ENCODE measurements at regions not wholly inside any gene's neighbourhood (a gene's known extent, or its start where the extent isn't known, plus 50 kb on each side); places are given as distances from the start of the nearest gene placed in this dataset.

DNA sequence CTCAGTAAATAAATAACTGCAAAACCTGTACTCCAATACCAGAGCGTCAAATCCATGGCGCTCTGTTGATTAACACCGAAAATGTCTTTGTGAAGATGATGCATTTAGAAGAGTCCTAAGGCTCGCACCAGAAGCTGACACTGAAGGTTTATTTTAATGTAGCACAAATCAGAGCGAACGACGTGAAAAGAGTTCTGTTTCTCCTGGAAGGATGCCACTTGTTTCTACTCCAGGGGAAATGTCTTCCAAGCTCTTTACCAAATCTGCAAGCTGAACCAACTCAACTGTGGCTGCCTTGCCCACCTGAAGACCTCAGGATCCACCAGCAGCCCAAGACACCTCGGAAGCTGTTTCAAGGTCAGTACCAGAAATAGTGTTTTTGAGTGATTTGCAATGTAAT is 194.4 kb upstream of the MAF start:
- H3K27ac ChIP-seq (ENCODE audit: insufficient read depth, low read depth, low read length), result no peak overlapping the region
- CTCF ChIA-PET, result no interaction called here
- DNase-seq (ENCODE audit: low read depth, low spot score) (no peak), FAIRE-seq (no peak)
- no peaks in the 10 kb centered on the region for H3K27me3 ChIP-seq (ENCODE audit: control insufficient read depth in 2 of 2, insufficient read depth in 2 of 2, low read length in 2 of 2)
- H3K79me2 ChIP-seq (ENCODE audit: control insufficient read depth, insufficient read depth, low read length), result no peaks in the 10 kb centered on the region
- no peaks in the 10 kb centered on the region for H3K9me1 ChIP-seq (replicated peaks; ENCODE audit: control insufficient read depth, extremely low read depth, insufficient read depth, low read length)
- H4K20me1 ChIP-seq (replicated peaks; ENCODE audit: control insufficient read depth, extremely low read depth, insufficient read depth, low read length), result no peaks in the 10 kb centered on the region
- POLR2A ChIA-PET, result no interaction called here
- H3K4me3 ChIP-seq (replicated peaks in 1 of 3; ENCODE audit: insufficient read depth in 1 of 3, low read depth in 1 of 3, low read length in 3 of 3), result no peak overlapping the region
- H3K4me1 ChIP-seq (ENCODE audit: control insufficient read depth, extremely low read depth, insufficient read depth, low read length), result no peaks in the 10 kb centered on the region
- TF ChIP-seq, protein P1, sequence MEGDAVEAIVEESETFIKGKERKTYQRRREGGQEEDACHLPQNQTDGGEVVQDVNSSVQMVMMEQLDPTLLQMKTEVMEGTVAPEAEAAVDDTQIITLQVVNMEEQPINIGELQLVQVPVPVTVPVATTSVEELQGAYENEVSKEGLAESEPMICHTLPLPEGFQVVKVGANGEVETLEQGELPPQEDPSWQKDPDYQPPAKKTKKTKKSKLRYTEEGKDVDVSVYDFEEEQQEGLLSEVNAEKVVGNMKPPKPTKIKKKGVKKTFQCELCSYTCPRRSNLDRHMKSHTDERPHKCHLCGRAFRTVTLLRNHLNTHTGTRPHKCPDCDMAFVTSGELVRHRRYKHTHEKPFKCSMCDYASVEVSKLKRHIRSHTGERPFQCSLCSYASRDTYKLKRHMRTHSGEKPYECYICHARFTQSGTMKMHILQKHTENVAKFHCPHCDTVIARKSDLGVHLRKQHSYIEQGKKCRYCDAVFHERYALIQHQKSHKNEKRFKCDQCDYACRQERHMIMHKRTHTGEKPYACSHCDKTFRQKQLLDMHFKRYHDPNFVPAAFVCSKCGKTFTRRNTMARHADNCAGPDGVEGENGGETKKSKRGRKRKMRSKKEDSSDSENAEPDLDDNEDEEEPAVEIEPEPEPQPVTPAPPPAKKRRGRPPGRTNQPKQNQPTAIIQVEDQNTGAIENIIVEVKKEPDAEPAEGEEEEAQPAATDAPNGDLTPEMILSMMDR (IDR thresholded peaks at IDR 0.05; ENCODE audit: extremely low read depth in 1 of 2, insufficient read depth in 1 of 2, low read depth in 1 of 2, low read length in 2 of 2), result no peak
- TF ChIP-seq EZH2 (IDR thresholded peaks at IDR 0.05; ENCODE audit: borderline replicate concordance, low read depth, low read length, severe bottlenecking) (no peak), FOS (IDR thresholded peaks at IDR 0.05; ENCODE audit: borderline replicate concordance, insufficient read depth, low read length) (no peak), POLR2AphosphoS5 (IDR thresholded peaks at IDR 0.05; ENCODE audit: insufficient read depth, low read depth, low read length) (no peak), POLR2A (IDR thresholded peaks at IDR 0.05; ENCODE audit: low read depth, low read length) (no peak), MYC (IDR thresholded peaks at IDR 0.05; ENCODE audit: low read depth, low read length) (no peak), JUN (IDR thresholded peaks at IDR 0.05; ENCODE audit: borderline replicate concordance, insufficient read depth, insufficient read length, low read depth) (no peak), GATA2 (IDR thresholded peaks at IDR 0.05; ENCODE audit: insufficient read depth, insufficient read length, low read depth, low read length) (no peak)
- TF ChIP-seq, protein P2, sequence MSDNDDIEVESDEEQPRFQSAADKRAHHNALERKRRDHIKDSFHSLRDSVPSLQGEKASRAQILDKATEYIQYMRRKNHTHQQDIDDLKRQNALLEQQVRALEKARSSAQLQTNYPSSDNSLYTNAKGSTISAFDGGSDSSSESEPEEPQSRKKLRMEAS (IDR thresholded peaks at IDR 0.05; ENCODE audit: insufficient read depth, insufficient read length), result no peak
- no peak overlapping the region for H3K9ac ChIP-seq (replicated peaks; ENCODE audit: extremely low read depth, insufficient read depth, low read length)
- H3K4me2 ChIP-seq (ENCODE audit: insufficient read depth, low read length), result no peak overlapping the region
- H2AFZ ChIP-seq (ENCODE audit: low read depth, low read length), result no peak overlapping the region
- peaks cover 2% of the 10 kb centered on the region for H3K9me3 ChIP-seq (replicated peaks; ENCODE audit: control insufficient read depth, insufficient read depth, low read length)
- intact Hi-C loops (cut with micrococcal nuclease) (no loop called here), dilution Hi-C loops (cut with MboI; ENCODE audit: extremely low pct_ligation_motif_present, low sequenced_read_pairs) (no loop called here)
- H3K36me3 ChIP-seq (ENCODE audit: control insufficient read depth in 2 of 2, extremely low read depth in 1 of 2, insufficient read depth in 2 of 2, low read length in 2 of 2), result no peaks in the 10 kb centered on the region
- BruUV-seq (replicated peaks), result no TSS peak

All from endothelial cell of umbilical vein (primary cell).